Loucy (cell line): ENCODE measurements at regions not wholly inside any gene's neighbourhood (a gene's known extent, or its start where the extent isn't known, plus 50 kb on each side); places are given as distances from the start of the nearest gene placed in this dataset.

Experiments used
- H2AFZ ChIP-seq: fragments of 200-600 bp; sonication (generic); 2 replicates; pipeline ENCODE4 v1.6.0; 2016; ENCODE audit warnings: antibody characterized with exemption, mild to moderate bottlenecking, low read length, moderate library complexity
- H3F3A ChIP-seq: fragments of 200-600 bp; 2 replicates; pipeline ENCODE4 v1.6.0; 2016; ENCODE audit warnings: antibody characterized with exemption, low read depth, mild to moderate bottlenecking
- H3K27me3 ChIP-seq: fragments of 200-600 bp; sonication (generic); 2 replicates; pipeline ENCODE4 v1.6.1; 2014; ENCODE audit warnings: low read length, mild to moderate bottlenecking; ENCODE audit not compliant: insufficient read depth, poor library complexity, severe bottlenecking
- H3K36me3 ChIP-seq: fragments of 200-600 bp; sonication (generic); 2 replicates; pipeline ENCODE4 v1.6.1; 2016; ENCODE audit warnings: low read length; ENCODE audit not compliant: insufficient read depth
- H3K4me1 ChIP-seq: fragments of 200-600 bp; sonication (generic); 2 replicates; pipeline ENCODE4 v1.5.1; 2014; ENCODE audit warnings: low read length, mild to moderate bottlenecking; ENCODE audit not compliant: insufficient read depth, poor library complexity, severe bottlenecking
- H3K4me2 ChIP-seq: fragments of 200-600 bp; sonication (generic); 2 replicates; pipeline ENCODE4 v1.6.0; 2014; ENCODE audit warnings: antibody characterized with exemption, low read length, low read depth, mild to moderate bottlenecking; ENCODE audit not compliant: poor library complexity, severe bottlenecking
- H3K4me3 ChIP-seq: fragments of 200-600 bp; sonication (generic); 2 replicates; pipeline ENCODE4 v1.5.1; 2014; ENCODE audit warnings: low read length, mild to moderate bottlenecking, mixed read lengths; ENCODE audit not compliant: poor library complexity, severe bottlenecking
- H3K79me2 ChIP-seq: fragments of 200-600 bp; sonication (generic); 2 replicates; pipeline ENCODE4 v1.6.1; 2014; ENCODE audit warnings: low read length; ENCODE audit not compliant: insufficient read depth
- H3K9ac ChIP-seq: fragments of 200-600 bp; sonication (generic); 2 replicates; pipeline ENCODE4 v1.6.0; 2014; ENCODE audit warnings: mild to moderate bottlenecking, low read depth, low read length, moderate library complexity; ENCODE audit not compliant: poor library complexity, severe bottlenecking
- H3K9me2 ChIP-seq: fragments of 200-600 bp; sonication (generic); replicated peaks from 2 replicates; pipeline ENCODE4 v1.6.1; 2016; ENCODE audit warnings: low read depth, low read length, mixed read lengths
- H3K9me3 ChIP-seq: fragments of 200-600 bp; sonication (generic); 2 replicates; pipeline ENCODE4 v1.6.1; 2014; ENCODE audit warnings: mild to moderate bottlenecking, antibody characterized with exemption, low read length, low read depth; ENCODE audit not compliant: insufficient read depth
- H4K20me1 ChIP-seq: fragments of 200-600 bp; sonication (generic); 2 replicates; pipeline ENCODE4 v1.6.0; 2014; ENCODE audit warnings: antibody characterized with exemption, low read length, mild to moderate bottlenecking; ENCODE audit not compliant: insufficient read depth, poor library complexity, severe bottlenecking
- EZH2phosphoT487 ChIP-seq: fragments of 200-600 bp; IDR thresholded peaks from 2 replicates; pipeline ENCODE4 v1.6.1; 2018; ENCODE audit warnings: antibody characterized with exemption, mild to moderate bottlenecking, moderate library complexity, borderline replicate concordance
- TF ChIP-seq, protein P1 (sequence below): fragments of 200-600 bp; sonication (generic); conservative IDR thresholded peaks from 2 replicates; pipeline ENCODE4 v1.5.1; 2014; ENCODE audit warnings: mild to moderate bottlenecking, antibody characterized with exemption, low read length

DNA sequence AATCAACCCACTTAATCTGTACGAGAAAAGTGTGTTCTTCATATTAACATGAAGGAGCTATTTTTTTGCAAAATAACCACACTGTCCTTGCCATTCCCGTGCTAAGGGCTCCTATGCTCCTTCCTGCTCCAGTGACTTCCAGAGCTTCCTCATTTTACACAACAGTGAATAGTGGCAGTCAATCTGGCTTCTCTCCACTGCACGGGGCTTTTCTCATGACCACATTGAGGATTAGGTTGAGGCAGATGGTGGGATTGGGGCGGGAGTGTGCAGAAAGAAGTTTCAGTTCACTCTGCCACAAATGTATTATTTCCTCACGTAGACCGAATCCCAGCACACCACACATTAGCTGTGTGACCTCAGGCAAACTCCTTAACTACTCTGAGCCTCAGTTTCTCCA, 235.1 kb downstream of the ARHGAP12 start:
- TF ChIP-seq, protein P1, sequence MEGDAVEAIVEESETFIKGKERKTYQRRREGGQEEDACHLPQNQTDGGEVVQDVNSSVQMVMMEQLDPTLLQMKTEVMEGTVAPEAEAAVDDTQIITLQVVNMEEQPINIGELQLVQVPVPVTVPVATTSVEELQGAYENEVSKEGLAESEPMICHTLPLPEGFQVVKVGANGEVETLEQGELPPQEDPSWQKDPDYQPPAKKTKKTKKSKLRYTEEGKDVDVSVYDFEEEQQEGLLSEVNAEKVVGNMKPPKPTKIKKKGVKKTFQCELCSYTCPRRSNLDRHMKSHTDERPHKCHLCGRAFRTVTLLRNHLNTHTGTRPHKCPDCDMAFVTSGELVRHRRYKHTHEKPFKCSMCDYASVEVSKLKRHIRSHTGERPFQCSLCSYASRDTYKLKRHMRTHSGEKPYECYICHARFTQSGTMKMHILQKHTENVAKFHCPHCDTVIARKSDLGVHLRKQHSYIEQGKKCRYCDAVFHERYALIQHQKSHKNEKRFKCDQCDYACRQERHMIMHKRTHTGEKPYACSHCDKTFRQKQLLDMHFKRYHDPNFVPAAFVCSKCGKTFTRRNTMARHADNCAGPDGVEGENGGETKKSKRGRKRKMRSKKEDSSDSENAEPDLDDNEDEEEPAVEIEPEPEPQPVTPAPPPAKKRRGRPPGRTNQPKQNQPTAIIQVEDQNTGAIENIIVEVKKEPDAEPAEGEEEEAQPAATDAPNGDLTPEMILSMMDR = no peak
- TF ChIP-seq EZH2phosphoT487 = no peak
- Histone ChIP-seq H3K27me3 (no peaks in the 10 kb centered on the region), H3K9ac (no peak overlapping the region), H3K36me3 (no peaks in the 10 kb centered on the region), H2AFZ (no peak overlapping the region), H3F3A (no peaks in the 10 kb centered on the region), H3K9me2 (no peaks in the 10 kb centered on the region), H3K4me2 (no peak overlapping the region), H3K4me3 (no peak overlapping the region), H4K20me1 (no peaks in the 10 kb centered on the region), H3K9me3 (peaks cover 2% of the 10 kb centered on the region; the same call in 1 of the 2 replicates), H3K79me2 (no peaks in the 10 kb centered on the region), H3K4me1 (no peaks in the 10 kb centered on the region)

DNA sequence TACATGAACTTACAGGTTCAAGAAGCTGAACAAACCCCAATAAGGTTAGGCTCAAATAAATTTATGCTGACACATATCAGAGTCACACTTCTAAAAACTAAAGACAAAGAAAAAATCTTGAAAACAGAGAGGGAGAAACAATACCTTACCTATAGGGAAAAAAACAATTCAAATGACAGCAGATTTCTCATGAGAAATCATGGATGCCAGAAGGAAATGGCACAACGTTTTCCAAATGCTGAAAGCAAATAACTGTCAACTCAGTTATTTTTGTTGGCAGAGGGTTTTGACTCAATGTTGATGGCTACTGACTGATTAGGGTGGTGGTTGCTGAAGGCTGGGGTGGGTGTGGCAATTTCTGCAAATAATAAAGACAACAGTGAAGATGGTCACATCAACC, 239.4 kb downstream of the ARHGAP12 start:
- Histone ChIP-seq H3K9me3 (peaks cover 2% of the 10 kb centered on the region; the same call in 1 of the 2 replicates), H3F3A (no peaks in the 10 kb centered on the region), H3K9ac (no peak overlapping the region), H2AFZ (no peak overlapping the region), H3K27me3 (no peaks in the 10 kb centered on the region), H3K4me2 (no peak overlapping the region), H3K4me3 (no peak overlapping the region), H4K20me1 (no peaks in the 10 kb centered on the region), H3K79me2 (no peaks in the 10 kb centered on the region), H3K9me2 (no peaks in the 10 kb centered on the region), H3K36me3 (no peaks in the 10 kb centered on the region), H3K4me1 (no peaks in the 10 kb centered on the region)
- TF ChIP-seq, protein P1 = no peak
- no peak for TF ChIP-seq EZH2phosphoT487

DNA sequence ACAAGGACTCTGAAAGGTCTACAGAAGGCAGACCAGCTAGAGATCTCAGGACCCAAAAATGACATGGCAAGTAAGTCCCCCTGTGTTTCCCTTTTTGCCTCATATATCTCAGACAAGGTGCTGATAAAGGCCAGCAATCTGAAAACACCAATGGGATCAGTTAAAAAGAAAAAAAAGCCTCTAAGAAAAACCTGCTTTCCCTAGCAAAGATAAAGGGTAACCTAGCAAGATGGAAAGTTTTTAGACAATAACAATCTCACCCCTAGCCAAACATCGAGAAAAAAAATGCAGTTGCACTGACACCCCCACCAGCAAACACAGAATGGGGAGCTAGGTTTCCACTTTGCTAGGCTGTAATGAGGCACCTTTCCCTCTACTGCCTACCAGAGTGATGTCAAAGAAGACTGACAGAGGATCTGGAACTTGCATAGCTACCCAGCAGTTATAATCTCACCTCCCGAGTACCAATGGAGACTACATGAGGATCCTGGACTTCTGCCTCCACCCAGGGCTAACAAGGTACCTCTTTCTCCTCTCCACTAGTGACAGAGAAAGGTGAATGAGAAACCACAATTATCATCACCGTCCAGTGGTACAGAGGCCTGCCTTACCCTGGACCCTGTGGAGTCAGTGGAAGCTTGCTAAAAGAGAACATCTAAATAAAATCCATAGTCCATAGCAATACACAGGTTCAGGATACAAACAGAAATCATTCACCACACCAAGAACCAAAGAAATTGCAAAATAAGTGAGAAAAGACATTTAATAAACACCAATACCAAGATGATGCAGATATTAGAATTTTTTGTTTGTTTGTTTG, 240.8 kb downstream of the ARHGAP12 start:
- no peak for TF ChIP-seq EZH2phosphoT487
- TF ChIP-seq, protein P1 = no peak
- no peaks in the 10 kb centered on the region for H4K20me1 ChIP-seq
- no peaks in the 10 kb centered on the region for H3K9me2 ChIP-seq
- peaks cover 11% of the 10 kb centered on the region; the same call in 1 of the 2 replicates for H3K9me3 ChIP-seq
- H3K27me3 ChIP-seq = no peaks in the 10 kb centered on the region
- H3K9ac ChIP-seq = no peak overlapping the region
- H3K4me2 ChIP-seq = no peak overlapping the region
- H3K36me3 ChIP-seq = no peaks in the 10 kb centered on the region
- H3K4me3 ChIP-seq = no peak overlapping the region
- no peak overlapping the region for H2AFZ ChIP-seq
- H3F3A ChIP-seq = no peaks in the 10 kb centered on the region
- no peaks in the 10 kb centered on the region for H3K4me1 ChIP-seq
- H3K79me2 ChIP-seq = no peaks in the 10 kb centered on the region
